ENCODE measurements at regions not wholly inside any gene's neighbourhood (a gene's known extent, or its start where the extent isn't known, plus 50 kb on each side); places are given as distances from the start of the nearest gene placed in this dataset.

DNA sequence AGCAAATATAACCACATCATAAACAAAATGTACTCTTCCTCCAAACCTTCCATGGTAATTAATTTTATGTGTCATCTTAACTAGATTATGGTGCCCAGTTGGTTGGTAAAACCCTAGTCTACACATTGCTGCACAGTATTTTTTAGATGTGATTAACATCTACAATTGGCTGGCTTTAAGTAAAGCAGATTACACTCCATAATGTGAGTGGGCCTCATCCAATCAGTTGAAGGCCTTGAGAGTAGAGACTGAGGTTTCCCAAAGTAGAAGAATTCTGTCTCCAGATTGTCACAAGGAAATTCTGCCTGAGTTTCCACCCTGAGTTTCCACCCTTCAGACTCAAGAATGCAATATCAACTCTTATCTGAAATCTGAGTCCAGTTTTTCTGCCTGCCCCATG is 128.4 kb upstream of the USP25 start:
- Histone ChIP-seq H3K27ac (ENCODE audit: low read depth, low read length) (no peak overlapping the region), H3K4me3 (ENCODE audit: low read depth, low read length) (no peak overlapping the region), H3K9me3 (ENCODE audit: control insufficient read depth, insufficient read depth, low read length) (no peaks in the 10 kb centered on the region), H3K27me3 (ENCODE audit: control insufficient read depth, insufficient read depth, low read length) (no peaks in the 10 kb centered on the region)
- POLR2A ChIA-PET = no interaction called here
- no peak for DNase-seq (ENCODE audit: low read depth, low spot score)
- TF ChIP-seq, protein P1, sequence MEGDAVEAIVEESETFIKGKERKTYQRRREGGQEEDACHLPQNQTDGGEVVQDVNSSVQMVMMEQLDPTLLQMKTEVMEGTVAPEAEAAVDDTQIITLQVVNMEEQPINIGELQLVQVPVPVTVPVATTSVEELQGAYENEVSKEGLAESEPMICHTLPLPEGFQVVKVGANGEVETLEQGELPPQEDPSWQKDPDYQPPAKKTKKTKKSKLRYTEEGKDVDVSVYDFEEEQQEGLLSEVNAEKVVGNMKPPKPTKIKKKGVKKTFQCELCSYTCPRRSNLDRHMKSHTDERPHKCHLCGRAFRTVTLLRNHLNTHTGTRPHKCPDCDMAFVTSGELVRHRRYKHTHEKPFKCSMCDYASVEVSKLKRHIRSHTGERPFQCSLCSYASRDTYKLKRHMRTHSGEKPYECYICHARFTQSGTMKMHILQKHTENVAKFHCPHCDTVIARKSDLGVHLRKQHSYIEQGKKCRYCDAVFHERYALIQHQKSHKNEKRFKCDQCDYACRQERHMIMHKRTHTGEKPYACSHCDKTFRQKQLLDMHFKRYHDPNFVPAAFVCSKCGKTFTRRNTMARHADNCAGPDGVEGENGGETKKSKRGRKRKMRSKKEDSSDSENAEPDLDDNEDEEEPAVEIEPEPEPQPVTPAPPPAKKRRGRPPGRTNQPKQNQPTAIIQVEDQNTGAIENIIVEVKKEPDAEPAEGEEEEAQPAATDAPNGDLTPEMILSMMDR (IDR thresholded peaks at IDR 0.05; ENCODE audit: low read depth, low read length) = no peak
- CTCF ChIA-PET = interaction anchor here (1.1 kb wide), 1 partner anchor 1342 kb away, joined by 3 read pairs; no protein-coding TSS in a partner anchor

DNA sequence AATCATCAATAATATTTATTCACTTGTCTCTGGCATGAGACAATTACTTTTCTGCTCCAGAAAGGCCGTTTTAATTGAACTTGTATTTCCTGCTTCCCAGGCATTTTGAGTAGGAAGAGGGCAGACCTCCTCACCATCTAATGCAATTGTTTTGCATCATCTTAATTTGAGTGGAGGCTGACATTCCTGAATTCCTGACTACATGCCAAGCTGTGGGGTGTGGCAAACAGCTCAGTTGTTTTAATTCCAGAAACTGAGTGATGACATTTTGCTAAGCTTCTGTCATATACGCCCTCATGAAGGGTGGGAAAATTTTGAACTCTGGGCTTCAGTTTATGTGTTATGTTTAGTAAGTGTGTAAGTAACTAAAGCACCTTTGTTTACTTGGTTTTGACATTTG is 125.4 kb upstream of the USP25 start:
- no peak overlapping the region for H3K27ac ChIP-seq (ENCODE audit: low read depth, low read length)
- H3K4me3 ChIP-seq (ENCODE audit: low read depth, low read length) = no peak overlapping the region
- DNase-seq (ENCODE audit: low read depth, low spot score) = no peak
- ChIA-PET POLR2A (no interaction called here), CTCF (no interaction called here)
- TF ChIP-seq, protein P1 (IDR thresholded peaks at IDR 0.05; ENCODE audit: low read depth, low read length) = no peak
- H3K27me3 ChIP-seq (ENCODE audit: control insufficient read depth, insufficient read depth, low read length) = no peaks in the 10 kb centered on the region
- no peaks in the 10 kb centered on the region for H3K9me3 ChIP-seq (ENCODE audit: control insufficient read depth, insufficient read depth, low read length)

DNA sequence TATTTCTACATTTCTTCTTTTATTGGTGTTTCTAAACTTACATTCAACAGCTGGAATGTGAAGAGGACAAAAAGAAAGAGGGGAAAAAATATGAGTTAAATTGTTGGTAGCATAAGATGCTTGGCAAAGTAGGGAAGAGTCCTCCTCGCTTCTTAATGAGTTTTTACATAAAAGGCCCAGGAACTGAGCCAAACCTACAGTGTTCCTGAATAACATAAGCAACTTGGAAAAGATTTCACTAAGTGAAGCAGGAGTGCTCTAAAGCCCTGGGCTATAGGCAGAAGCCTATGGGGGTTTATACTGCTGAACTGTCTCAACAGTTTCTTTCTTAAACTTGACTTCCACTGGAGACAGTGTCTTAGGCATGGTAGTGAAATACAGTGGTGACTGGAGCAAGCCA is 115.0 kb upstream of the USP25 start:
- Histone ChIP-seq H3K4me3 (ENCODE audit: low read depth, low read length) (no peak overlapping the region), H3K27ac (ENCODE audit: low read depth, low read length) (no peak overlapping the region), H3K27me3 (ENCODE audit: control insufficient read depth, insufficient read depth, low read length) (no peaks in the 10 kb centered on the region), H3K9me3 (ENCODE audit: control insufficient read depth, insufficient read depth, low read length) (no peaks in the 10 kb centered on the region)
- DNase-seq (ENCODE audit: low read depth, low spot score) = no peak
- POLR2A ChIA-PET = no interaction called here
- TF ChIP-seq, protein P1 (IDR thresholded peaks at IDR 0.05; ENCODE audit: low read depth, low read length) = no peak
- CTCF ChIA-PET = interaction anchor here (1.0 kb wide), 1 partner anchor 22 kb away, joined by 3 read pairs; no protein-coding TSS in a partner anchor

DNA sequence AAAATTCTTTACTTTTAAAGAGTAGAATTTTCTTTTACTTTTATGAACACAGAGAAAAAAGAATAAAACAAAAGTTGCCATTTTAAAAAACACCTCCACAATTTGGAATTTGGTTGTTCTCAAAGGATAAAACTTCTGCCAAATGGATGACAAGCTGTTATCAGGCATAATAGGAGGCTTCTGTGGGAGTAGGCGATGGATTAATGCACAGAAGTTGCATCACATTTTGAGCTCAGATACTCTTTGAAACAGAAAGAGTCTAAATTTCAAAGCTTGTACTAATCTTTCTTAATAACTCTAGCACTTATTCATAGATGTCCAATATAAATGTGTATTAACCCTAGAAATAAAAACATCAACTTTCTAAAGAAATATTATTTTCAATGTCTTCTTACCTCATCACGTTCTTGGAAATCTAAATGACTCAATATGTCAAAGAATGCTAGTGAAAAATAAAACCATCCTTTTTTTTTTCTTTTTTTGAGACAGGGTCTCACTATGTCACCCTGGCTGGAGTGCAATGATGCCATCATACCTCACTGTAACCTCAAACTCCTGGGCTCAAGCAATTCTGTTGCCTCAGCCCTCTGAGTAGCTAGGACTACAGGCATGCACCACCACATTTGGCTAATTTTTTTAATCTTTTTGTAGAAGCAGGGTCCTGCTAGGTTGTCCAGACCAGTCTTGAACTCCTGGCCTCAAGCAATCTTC is 112.8 kb upstream of the USP25 start:
- DNase-seq (ENCODE audit: low read depth, low spot score) = no peak
- H3K4me3 ChIP-seq (ENCODE audit: low read depth, low read length) = no peak overlapping the region
- no peaks in the 10 kb centered on the region for H3K9me3 ChIP-seq (ENCODE audit: control insufficient read depth, insufficient read depth, low read length)
- POLR2A ChIA-PET = no interaction called here
- no peaks in the 10 kb centered on the region for H3K27me3 ChIP-seq (ENCODE audit: control insufficient read depth, insufficient read depth, low read length)
- TF ChIP-seq, protein P1 (IDR thresholded peaks at IDR 0.05; ENCODE audit: low read depth, low read length) = no peak
- no peak overlapping the region for H3K27ac ChIP-seq (ENCODE audit: low read depth, low read length)
- CTCF ChIA-PET = no interaction called here

DNA sequence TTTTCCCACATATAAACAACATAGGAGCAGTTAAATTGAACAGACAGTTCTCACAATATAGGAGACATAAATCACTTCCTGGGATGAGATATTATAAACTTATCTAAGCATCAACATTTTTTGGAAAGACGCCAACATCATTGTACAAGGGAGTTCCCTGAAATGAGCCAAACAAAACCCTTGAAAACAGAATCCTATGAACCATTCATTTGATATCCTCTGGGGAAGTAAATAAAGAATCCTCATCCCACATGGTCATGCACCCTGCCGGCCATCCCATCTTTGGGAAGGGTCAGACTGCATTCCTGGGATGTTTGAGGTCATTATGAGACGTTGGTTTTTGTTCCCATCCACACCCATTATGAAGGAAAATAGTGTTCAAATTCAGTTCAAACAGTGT is 111.8 kb upstream of the USP25 start:
- Histone ChIP-seq H3K27ac (ENCODE audit: low read depth, low read length) (no peak overlapping the region), H3K27me3 (ENCODE audit: control insufficient read depth, insufficient read depth, low read length) (no peaks in the 10 kb centered on the region), H3K9me3 (ENCODE audit: control insufficient read depth, insufficient read depth, low read length) (no peaks in the 10 kb centered on the region), H3K4me3 (ENCODE audit: low read depth, low read length) (no peak overlapping the region)
- TF ChIP-seq, protein P1 (IDR thresholded peaks at IDR 0.05; ENCODE audit: low read depth, low read length) = no peak
- no peak for DNase-seq (ENCODE audit: low read depth, low spot score)
- POLR2A ChIA-PET = no interaction called here
- CTCF ChIA-PET = interaction anchor here (0.8 kb wide), 1 partner anchor 208 kb away, joined by 5 read pairs; no protein-coding TSS in a partner anchor
